Stomach (tissue), 4 donors: ENCODE measurements at regions not wholly inside any gene's neighbourhood (a gene's known extent, or its start where the extent isn't known, plus 50 kb on each side); places are given as distances from the start of the nearest gene placed in this dataset.

Experiments used
- CTCF ChIP-seq, 7 experiments: fragments of 450-650 bp in 4 of 7; fragments of 200-600 bp in 3 of 7; sonication (generic) in 3 of 7; IDR thresholded peaks; one replicate each; pipeline ENCODE4 v1.5.1; 2016 to 2019; ENCODE audit warnings: antibody characterized with exemption in 7 of 7, control low read depth in 2 of 7, mild to moderate bottlenecking in 1 of 7
- EP300 ChIP-seq: sonication (generic); formaldehyde crosslinking; IDR thresholded peaks from one replicate; pipeline ENCODE4 v1.6.1; 2017; ENCODE audit warnings: antibody characterized with exemption
- POLR2A ChIP-seq, 4 donors: fragments of 450-650 bp; IDR thresholded peaks; one replicate each; pipeline ENCODE4 v1.6.1; 2016; ENCODE audit warnings: antibody characterized with exemption in 4 of 4, control low read depth in 2 of 4, mild to moderate bottlenecking in 1 of 4, moderate library complexity in 1 of 4
- POLR2AphosphoS5 ChIP-seq, 3 donors: sonication (generic); formaldehyde crosslinking; IDR thresholded peaks; one replicate each; pipeline ENCODE4 v1.6.1; 2016; ENCODE audit warnings: antibody characterized with exemption in 3 of 3

GRCh38 chr9:18032636-18033035 is 441.3 kb upstream of the ADAMTSL1 start:
- TF ChIP-seq CTCF (IDR thresholded peaks at IDR 0.05) = no peak
- no peak for TF ChIP-seq EP300
- TF ChIP-seq POLR2A (IDR thresholded peaks at IDR 0.05) = no peak
- no peak for TF ChIP-seq POLR2AphosphoS5 (IDR thresholded peaks at IDR 0.05)
